GM19240 (cell line): ENCODE measurements at regions not wholly inside any gene's neighbourhood (a gene's known extent, or its start where the extent isn't known, plus 50 kb on each side); places are given as distances from the start of the nearest gene placed in this dataset.

Source experiments
- DNase-seq: peaks from one replicate; pipeline ENCODE4 v3.0.0; 2011; ENCODE audit warnings: low spot score; ENCODE audit not compliant: insufficient read length

DNA sequence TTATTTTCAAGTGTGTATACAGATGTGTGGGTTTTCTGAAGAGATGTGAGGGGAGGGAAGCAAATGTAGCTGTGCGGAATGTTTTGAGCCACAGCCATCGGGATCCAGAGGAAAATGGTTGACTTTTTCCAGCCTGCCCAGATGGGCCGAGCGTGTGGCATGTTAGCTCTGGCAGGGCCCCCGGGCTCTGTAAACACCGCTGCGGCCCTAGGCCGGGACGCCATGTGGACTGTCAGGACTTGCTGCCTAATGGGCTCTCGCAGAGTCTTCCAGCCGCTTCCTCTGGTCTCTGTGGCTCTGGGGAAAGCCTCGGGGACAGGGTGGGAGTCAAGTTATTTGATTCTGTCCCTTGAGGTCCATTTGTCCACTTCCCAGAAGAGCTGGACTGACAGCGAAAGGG is 109.6 kb upstream of the PTCH1 start:
- no peak for DNase-seq

DNA sequence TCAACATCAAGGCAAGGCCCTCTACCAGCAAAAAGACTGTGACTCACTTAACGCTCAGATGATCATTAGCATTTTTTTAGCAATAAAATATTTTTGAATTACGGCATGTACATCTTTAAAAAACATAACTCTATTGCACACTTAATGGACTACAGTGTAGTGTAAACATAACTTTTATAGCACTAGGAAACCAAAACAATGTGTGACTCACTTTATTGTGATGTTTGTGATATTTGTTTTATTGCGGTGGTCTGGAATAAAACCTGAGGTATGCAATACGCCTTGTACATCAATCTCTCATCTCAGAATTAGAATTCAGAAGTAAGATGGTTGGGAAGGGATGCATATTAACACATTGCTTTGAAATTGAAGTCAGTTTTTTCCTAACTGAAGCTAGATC is 106.9 kb upstream of the PTCH1 start:
- no peak for DNase-seq

- no peak for DNase-seq
These were observed 104.0 kb upstream of the PTCH1 start for GRCh38 chr9:95620722-95621121.

- DNase-seq = no peak
These were observed 103.5 kb upstream of the PTCH1 start for GRCh38 chr9:95620314-95620713.

DNA sequence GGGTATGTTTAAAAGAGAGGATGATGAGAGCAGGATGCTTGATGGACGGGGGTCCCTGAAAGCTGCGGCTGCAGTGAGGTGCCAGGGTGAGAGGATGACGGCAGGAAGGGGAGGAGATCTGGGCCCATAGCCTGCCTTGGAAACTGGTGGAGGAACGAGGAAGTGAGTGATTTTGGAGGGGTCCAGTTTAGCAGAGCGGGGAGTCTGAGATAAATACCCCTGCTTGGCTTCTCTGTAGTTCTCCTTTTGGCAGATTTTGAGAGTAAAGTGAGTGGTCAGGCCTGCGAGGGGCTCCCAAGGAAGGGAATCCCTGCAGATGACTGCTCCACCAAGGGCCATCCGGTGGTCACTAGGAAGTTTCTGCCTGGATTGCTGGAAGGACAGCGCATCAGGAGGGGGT is 98.5 kb upstream of the PTCH1 start:
- no peak for DNase-seq

- no peak for DNase-seq
These were observed 96.9 kb upstream of the PTCH1 start for GRCh38 chr9:95613670-95614069.

GRCh38 chr9:95611354-95611753 is 94.6 kb upstream of the PTCH1 start:
- DNase-seq = no peak

- no peak for DNase-seq
These were observed 93.4 kb upstream of the PTCH1 start for GRCh38 chr9:95610006-95610785.

DNA sequence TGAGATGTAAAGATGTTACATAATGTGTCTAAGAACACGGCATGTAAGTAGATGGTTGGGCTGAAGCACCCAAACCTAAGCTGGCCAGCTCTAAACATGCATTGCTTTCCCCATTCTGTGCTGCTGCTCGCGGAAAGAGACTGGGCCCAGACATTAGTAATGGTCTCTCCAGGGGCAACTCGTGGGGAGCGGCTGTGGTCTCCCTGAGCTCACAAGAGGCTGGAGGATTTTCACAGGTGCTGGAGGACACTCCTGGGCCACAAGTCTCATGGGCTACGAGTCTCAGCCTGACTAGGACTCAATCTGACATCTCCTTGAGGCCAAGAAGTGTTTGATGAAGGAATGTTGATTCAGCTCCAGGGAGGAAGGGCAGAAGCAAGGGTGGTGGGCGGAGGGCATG is 92.7 kb upstream of the PTCH1 start:
- DNase-seq = no peak

DNA sequence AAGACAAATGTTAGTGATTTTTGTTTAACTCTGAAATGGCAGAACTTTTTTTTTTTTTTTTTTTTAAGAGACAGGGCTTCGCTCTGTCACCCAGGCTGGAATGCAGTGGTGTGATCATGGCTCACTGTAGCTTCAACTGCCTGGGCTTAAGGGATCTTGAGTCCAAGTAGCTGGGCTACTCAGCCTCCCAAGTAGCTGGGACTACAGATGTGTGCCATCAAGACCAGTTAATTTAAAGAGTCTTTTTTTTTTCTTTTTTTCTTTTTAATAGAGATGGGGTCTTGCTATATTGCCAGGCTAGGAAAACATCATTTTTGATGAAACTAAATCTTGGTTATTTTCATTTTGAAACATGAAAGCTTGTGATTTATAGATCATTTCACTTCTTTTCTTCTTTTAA is 91.6 kb upstream of the PTCH1 start:
- DNase-seq = no peak

DNA sequence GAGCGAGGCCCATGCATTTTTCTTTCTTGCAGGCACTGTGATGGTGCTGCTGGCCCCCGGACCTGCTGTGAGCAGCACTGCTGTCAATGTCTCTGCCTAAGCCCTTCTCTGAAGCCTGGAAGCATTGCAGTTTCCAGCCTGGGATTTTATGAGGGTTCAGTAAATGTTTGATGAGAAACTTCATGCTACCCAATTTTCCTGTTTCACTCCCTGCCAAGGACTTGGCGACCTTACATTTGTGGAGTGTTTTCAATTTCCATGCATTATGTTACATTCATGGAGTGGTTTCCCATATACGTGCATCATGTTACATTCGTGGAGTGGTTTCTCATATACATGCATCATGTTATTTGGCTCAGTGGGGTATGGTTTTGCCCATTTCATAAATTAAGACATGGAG is 90.7 kb upstream of the PTCH1 start:
- no peak for DNase-seq

- no peak for DNase-seq
These were observed 89.9 kb upstream of the PTCH1 start for GRCh38 chr9:95606489-95607350.

GRCh38 chr9:95605816-95606488 is 89.2 kb upstream of the PTCH1 start:
- no peak for DNase-seq

DNA sequence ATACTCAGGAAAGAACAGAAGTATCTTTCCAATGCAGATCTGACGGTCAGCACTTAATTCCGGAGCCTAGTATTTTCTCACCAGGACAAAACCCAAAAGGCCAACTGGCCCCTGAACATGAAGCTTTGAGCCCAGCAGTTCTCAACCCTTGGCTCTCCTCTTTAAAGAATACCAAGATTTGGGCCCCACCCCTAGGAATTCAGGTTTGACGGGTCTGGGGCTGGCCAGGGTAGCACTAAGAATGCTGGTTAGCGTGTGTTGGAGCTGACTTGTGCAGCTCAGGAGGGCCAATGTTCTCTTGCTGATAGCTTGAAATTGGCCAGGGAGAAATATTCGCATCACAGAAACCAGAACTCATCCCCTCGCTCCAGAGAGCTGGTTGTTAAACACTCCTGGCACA is 88.3 kb upstream of the PTCH1 start:
- no peak for DNase-seq

GRCh38 chr9:95598236-95598635 is 81.5 kb upstream of the PTCH1 start:
- DNase-seq = no peak

DNA sequence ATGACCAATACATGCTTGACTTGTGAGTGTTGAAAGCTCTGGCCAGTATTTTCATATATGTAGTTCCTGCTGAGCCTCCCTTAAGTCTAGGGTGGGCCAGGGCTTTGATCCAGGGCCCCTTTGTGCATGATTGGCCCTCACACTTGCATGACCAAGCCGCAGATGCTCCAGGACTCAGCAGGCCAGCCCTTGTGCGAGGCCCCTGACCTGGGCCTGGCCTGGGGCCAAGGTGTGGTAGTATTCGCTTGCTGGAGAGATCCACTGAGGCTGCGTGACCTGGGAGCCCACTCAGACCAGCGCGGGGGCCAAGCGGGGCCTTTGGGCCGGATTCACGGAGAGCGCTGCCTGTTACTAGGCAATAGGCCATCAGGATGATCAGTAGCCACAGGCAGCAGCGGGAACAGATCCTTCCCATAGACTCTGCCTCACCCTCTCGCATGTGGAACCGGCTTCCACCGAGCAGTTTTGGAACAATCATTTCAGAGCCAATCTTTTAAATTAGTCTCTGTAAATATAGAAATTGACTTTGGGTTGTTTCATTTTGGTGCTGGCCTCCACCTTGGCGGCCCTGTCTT is 79.0 kb upstream of the PTCH1 start:
- no peak for DNase-seq

DNA sequence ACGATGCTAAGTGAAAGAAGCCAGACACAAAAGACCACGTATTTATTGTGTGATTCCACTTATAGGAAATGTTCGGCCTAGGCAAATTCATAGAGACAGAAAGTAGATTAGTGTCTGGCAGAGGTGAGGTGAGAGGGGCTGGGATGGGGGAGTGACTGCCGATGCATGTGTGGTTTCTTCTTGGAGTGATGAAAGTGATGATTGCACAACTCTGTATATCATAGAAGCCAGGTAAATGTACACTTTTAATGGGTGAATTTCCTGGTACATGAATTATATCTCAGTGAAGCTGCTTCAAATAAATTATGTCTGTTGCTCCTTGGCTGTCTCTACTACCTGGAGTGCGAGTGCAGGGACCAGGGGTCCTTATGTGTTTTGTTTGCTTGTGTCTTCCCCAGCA is 76.2 kb upstream of the PTCH1 start:
- no peak for DNase-seq

GRCh38 chr9:95588724-95589588 is 72.2 kb upstream of the PTCH1 start:
- DNase-seq = no peak

- DNase-seq = no peak
These were observed 70.5 kb upstream of the PTCH1 start for GRCh38 chr9:95587021-95587964.

DNA sequence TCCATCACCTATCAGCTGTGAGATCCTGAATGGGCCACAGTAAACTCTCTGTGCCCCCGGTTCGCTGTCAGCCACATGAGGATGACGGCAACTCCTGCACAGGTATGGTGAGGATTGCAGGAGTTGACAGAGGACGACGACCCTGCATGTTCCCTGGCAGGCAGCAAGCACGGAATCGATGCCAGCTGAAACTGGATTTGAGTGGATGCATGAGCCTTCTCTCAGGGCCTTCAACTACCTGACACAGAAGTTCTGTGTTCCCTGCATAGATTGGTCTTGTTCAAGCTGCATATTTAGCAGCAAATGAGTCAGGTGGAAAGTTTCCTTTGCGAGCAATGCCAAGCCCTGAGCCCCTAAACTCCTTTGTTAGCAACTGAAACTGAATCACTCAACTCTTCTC is 69.6 kb upstream of the PTCH1 start:
- DNase-seq = no peak
